HG02884 (cell line): ENCODE measurements at regions not wholly inside any gene's neighbourhood (a gene's known extent, or its start where the extent isn't known, plus 50 kb on each side); places are given as distances from the start of the nearest gene placed in this dataset.
A peak's percentile ranks its signal among the peaks of the same experiment; 100 is the strongest.

Experiments
- ATAC-seq: cut with Tn5 transposase; IDR thresholded peaks from one replicate; pipeline ENCODE4 v1.9.1; 2021; ENCODE audit warnings: mild to moderate bottlenecking, moderate library complexity; ENCODE audit not compliant: unreplicated experiment

- no peak for ATAC-seq
These were observed 621.0 kb downstream of the LMO4 start for GRCh38 chr1:87949711-87950110.

GRCh38 chr1:87950369-87950768 lies 621.7 kb downstream of the LMO4 start:
- no peak for ATAC-seq

DNA sequence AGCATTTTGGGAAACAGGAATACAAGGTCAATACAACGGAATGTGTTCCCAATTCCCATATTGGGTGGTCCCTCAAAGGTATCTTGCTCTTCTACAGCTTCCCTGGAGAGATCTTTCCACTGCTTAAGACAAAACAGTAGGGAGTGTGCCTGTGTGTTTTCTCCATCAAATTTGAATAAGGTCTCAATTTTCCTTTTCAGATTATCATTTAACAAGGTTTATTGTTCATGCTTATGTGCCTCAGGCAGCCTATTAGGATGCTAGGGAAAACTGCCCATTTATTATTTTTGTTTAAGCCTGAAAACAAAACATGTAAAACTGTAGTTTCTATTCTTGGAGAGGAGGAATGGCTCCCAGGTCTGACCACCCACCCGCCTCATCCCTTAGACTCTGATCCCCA lies 622.7 kb downstream of the LMO4 start:
- ATAC-seq = no peak

DNA sequence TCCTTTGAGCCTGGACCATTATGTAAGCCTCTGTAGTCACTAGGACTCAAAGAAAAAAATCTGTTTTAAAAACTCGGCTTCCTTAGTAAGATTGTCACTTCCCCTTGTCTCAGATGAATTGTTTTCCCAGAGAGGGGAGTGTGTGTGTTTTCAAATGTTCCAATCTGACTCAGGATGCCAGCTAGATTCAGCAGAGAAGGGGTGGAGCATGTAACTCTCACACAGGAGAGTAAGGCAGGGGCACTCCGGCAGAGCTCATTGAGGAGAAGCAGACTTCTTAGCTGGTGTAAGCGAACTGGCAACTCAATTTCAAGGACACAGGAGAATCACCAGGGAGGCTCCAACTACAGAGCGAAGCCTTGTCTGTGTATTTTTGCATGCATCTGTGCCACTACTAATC lies 623.2 kb downstream of the LMO4 start:
- no peak for ATAC-seq

DNA sequence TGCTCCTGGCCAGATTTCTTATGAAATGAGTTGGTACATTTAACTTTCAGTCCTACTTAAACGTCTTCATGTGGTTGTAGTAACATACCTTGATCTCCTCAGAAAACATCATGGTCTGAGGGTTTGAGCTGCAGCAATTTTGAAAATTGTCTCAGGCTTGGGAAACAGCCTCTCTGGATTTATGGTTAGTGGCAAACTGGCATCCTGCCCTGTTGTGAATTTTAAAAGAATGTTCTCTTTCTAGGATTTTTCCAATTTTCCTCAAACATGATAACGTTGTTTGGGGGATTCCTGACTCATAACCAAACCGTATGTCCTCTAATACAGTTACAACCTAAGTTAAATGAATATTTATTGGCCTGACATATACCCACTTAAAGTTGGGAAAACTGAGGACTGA lies 624.4 kb downstream of the LMO4 start:
- no peak for ATAC-seq

DNA sequence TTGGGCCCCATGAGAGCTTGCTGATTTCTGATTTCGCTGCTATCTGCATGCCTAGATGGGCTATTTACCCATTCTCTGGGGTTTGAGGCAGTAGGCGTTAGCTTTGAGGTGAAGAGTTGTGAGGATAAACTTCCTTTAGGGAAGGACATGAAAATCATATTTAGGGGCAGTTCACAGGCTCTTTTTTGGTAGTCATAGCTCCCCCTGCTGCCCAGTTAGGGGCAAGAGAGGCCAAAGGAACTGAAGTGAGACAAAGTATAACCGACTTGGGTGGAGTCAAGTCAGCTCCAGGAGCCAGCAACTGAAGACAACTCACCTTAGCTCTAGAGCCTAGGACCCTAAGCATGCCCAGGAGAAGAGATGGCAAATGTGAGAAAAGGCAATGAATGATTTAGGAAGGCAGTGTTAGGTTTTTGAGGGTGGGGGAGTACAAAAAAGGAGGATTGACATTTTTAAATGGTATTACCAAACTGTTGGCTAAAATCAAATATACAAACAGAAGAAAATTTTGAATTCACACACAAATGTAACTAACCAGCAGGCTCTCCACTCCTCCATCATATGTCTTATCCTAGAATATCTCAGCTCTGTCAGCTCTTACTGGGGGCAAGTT lies 625.2 kb downstream of the LMO4 start:
- peak; percentile 87 for ATAC-seq

- no peak for ATAC-seq
These were observed 626.4 kb downstream of the LMO4 start for GRCh38 chr1:87955038-87955437.

DNA sequence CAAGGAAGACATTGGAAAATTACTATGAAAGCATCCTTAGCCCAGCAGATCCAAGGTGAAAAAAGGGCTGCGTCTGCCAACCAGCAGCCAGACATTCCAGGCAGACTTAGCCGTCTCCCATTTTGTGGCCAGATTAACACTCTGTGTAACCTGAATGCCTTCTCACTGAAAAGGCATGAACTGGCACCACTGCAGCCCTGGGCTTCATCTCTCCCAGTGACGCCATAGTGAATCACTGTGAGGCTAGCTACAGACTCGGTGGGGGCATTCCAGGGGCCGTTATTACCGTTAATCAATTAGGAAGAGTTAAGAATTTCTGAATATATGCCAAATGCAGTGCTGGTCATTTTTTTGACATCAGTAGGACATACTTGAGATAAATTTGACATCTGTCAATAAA lies 627.4 kb downstream of the LMO4 start:
- no peak for ATAC-seq

GRCh38 chr1:87956750-87957149 lies 628.1 kb downstream of the LMO4 start:
- ATAC-seq = no peak

DNA sequence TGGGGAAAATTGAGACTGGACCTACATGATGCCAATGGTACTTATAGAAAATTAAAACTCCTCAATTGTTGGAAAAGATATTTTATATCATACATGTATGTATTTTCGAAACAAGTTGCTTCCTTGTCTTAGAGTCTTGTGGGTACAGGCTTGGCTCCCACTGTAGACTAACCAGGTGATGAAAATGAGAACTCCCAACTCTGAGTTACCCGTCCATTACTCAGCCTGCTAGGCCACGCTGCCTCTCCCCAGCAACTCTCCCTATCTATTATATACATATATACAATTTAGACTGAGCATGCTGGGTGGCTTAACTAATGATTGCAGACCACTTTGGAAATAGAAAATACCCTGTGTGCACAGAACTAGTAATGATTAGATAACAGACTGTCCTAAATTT lies 628.7 kb downstream of the LMO4 start:
- ATAC-seq = no peak

DNA sequence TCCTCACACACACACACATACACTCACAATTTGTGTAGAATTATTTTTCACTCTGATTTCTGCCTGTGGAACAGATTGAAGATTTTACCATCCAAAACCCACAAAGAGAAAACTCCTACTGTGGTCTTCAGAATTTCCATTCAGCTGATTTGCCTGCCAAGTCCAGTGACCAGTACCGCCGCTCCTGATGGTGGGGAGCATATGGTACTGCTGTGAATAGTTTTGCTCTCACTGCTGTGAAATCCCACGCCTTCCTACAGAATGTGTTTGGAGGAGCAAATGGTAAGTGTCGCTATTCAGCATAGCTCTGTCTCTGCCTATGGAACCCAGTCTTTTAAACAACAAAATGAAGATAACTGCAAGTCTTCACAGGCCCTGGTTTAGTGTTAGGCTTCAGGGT lies 629.5 kb downstream of the LMO4 start:
- ATAC-seq = no peak

DNA sequence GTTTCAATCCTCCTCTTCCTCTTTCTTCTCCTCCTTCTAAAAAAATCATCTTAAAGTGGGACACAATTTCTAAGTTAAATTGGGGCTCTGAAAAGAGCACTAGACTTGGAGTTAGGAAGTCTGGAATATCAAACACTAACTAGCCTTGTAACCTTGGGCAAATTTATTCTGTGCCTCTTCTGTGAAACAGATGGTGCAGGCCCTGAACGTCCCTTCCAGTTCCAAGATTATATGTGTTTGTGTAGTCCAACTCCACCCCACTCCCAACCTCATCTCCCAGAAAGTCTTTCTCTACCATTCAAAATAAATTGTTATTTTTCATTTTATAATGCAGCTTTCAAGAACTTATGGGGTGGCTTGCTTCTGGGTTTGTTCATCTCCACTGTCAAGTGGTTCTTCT lies 630.0 kb downstream of the LMO4 start:
- no peak for ATAC-seq

GRCh38 chr1:87959236-87959635 lies 630.6 kb downstream of the LMO4 start:
- ATAC-seq = no peak

DNA sequence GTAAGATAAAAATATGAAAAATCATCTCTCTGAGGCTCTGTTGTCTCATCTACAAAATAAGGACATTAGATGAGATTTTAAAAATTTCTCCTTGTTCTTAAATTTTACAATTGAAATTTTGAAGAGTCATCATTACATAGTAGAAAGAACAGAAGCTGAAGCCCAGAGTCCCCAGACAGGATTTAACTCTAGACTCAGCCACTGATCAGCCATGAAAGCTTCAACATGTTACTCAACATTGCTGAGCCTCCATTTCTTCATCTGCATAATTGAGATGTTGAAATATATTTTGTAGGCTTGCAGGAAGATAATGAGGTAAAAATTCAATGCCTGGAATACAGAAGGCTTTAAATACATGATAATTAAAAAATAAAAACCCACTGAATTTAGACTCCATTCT lies 633.3 kb downstream of the LMO4 start:
- no peak for ATAC-seq

DNA sequence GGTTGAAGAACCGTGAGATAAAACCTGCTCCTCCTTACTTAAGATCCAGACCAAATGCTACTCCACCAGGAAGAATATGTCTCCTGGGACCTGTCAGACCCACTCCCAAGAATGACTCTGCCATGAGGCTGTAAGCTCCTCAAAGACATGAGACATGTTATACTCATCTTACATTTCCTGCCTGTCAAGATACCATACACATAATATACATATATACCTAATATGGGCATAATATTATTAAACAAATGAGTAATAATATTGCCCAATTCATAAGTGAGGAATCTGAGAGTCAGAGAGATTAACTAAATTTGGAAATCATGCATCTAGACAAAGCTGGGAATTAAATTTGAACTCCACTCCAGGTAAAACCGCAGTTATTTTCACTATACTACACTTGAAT lies 634.9 kb downstream of the LMO4 start:
- ATAC-seq = no peak

- no peak for ATAC-seq
These were observed 636.5 kb downstream of the LMO4 start for GRCh38 chr1:87965193-87965592.

GRCh38 chr1:87968197-87968955 lies 639.7 kb downstream of the LMO4 start:
- no peak for ATAC-seq

DNA sequence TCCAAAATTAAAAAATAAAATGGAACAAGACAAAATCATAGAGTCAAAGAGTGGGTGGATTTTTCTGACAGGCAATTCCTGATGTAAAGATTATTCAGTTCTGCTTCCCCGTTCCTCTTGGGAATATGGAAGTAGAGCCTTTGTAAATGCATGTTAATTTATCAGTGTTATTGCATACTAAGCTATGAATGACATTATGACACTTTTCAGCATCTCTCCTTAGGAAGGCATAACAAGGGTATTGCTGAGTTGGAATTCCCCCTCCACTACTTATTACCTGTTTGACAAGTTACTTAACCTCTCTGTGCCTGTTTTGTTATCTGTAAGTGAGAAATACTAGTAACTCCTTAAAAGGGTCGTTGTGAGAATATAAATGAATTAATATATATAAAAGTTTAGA lies 640.4 kb downstream of the LMO4 start:
- no peak for ATAC-seq

DNA sequence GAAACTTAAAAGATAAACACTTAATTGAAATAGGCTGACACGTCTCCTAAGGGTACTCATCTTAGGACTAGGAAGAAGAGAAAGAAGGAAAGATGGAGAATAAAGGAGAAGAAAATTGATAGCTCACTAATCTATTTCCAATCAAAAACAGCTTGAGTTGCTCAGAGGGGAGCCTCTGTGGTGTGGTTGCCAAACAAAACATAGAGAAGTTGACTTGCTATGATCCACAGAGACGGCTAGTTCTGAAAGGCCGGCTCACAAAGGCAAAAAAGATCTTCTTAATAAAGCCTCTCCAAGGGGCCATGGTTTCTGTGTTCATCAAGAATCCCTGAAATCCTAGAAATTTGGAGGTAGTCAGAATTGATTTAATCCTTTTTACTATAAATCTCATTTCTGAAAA lies 644.1 kb downstream of the LMO4 start:
- no peak for ATAC-seq

GRCh38 chr1:87973896-87974295 lies 645.2 kb downstream of the LMO4 start:
- ATAC-seq = no peak

- ATAC-seq = no peak
These were observed 647.6 kb downstream of the LMO4 start for GRCh38 chr1:87976316-87976715.

- no peak for ATAC-seq
These were observed 648.5 kb downstream of the LMO4 start for GRCh38 chr1:87977145-87977544.

DNA sequence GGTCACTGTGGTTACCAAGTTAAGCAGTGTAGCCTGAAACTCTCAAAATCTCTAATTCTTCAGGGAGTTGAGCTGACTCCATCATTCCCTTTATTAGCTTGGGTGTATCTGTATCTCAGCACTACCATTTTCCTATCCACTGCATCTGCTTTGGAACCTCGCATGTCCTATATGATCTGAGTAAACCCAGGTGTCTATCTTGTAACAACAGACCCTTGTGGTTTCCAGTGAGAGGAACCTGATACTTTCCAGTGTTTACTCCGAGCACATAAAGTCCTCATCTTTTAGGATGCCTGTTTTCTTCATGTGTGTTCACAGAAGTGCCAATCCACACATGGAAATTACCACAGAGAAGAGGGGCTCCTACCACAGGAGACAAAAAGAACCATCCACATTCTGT lies 650.4 kb downstream of the LMO4 start:
- no peak for ATAC-seq
